ENCODE measurements at regions not wholly inside any gene's neighbourhood (a gene's known extent, or its start where the extent isn't known, plus 50 kb on each side); places are given as distances from the start of the nearest gene placed in this dataset.

DNA sequence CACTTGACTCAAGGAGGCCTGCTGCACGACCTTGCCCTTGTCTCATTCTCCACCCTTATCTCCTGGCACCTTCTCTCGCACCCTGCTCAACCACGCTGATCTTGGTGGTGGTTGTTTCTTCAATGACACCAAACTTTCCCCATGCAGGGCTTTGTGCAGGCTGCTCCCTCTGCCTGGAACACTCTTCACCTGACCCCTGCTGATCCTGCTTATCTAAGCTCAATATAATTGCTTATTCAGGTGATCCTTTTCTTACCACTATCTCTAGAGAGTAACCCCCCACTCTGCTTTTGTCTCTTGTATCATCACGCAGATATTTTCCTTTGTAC, 604.4 kb downstream of the BUD13 start:
- no peak for DNase-seq (ENCODE audit: low read depth)
- no peak for TF ChIP-seq CTCF (IDR thresholded peaks at IDR 0.05; ENCODE audit: control insufficient read depth, insufficient read depth, low read depth, low read length, missing control alignments)
- no peak overlapping the region for H3K4me3 ChIP-seq (ENCODE audit: control insufficient read depth, low read depth, low read length)

DNA sequence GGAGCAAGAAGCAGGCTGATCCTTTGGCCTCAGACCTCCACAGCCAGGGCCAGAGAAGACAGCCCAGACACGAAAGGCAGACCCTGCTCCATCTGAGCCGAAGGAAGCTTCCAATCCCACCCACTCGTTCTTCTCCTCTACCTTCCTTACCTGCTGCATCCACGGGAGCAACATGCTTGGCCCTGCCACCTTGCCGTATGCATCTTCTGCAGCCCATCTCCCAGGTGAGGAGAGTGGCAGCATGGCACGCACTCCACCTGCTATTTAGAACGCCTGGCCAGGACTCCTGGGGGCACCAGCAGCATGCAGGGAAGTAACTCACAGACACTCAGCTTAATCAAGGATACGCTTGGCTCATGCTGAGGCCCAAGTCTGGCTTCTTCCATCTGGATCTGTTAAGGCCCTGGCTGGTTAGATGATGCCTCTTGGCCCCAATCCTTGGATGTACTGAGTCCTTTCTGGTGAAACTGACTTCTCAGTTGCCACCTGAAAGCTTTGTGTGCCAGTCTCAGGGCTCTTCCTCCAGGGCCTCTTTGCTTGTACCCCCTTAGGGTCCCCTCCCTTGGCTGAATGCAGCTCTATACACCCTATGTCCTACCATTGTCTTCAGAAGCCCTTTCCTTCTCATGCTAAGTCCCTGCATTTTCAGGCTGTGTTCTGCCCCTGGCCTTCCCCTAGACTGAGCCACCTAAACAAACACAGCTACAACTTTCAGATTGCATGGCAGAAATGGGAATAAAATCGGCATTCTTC, 604.9 kb downstream of the BUD13 start:
- DNase-seq (ENCODE audit: low read depth): no peak
- H3K4me3 ChIP-seq (ENCODE audit: control insufficient read depth, low read depth, low read length): no peak overlapping the region
- TF ChIP-seq CTCF (IDR thresholded peaks at IDR 0.05; ENCODE audit: control insufficient read depth, insufficient read depth, low read depth, low read length, missing control alignments): no peak

- DNase-seq (ENCODE audit: low read depth): no peak
- TF ChIP-seq CTCF (IDR thresholded peaks at IDR 0.05; ENCODE audit: control insufficient read depth, insufficient read depth, low read depth, low read length, missing control alignments): no peak
- H3K4me3 ChIP-seq (ENCODE audit: control insufficient read depth, low read depth, low read length): no peak overlapping the region
Observed at GRCh38 chr11:116166573-116167465, 606.0 kb downstream of the BUD13 start.

DNA sequence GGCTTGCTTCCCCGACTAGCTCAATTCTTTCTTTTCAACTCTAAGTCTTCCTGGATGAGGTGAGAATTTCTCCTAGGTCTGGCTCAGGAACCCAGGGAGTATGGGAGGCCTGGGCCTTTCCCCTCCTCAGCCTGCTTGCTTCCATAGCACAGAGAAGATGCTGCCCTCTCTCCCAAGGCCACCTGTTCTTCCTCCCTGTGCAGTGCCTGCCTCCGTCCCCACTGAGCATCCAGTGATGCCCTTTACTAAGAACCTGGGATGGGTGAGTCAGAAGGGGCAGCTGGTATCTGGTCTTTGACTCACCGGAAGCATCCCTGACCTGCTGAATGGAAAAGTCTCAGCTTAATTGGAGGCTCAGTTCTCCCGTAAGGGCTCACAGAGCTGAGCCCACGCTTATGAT, 607.9 kb downstream of the BUD13 start:
- no peak for TF ChIP-seq CTCF (IDR thresholded peaks at IDR 0.05; ENCODE audit: control insufficient read depth, insufficient read depth, low read depth, low read length, missing control alignments)
- no peak for DNase-seq (ENCODE audit: low read depth)
- no peak overlapping the region for H3K4me3 ChIP-seq (ENCODE audit: control insufficient read depth, low read depth, low read length)

DNA sequence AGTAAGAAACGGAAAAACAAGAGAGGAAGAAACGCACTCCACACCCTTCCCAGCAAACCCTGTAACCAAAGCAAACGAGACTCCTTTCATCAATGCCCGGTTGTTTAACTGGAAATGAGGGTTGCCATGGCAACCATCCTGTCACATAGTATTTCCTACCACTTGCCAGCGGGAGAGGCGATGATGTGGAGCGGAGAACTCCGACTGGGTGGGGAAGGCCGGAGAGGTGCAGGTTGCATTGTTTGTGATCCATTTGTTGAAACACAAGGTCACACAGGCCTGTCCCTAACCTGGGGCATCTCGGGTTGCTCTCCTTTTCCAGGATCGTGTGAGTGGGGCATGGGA, 609.9 kb downstream of the BUD13 start:
- DNase-seq (ENCODE audit: low read depth): no peak
- no peak overlapping the region for H3K4me3 ChIP-seq (ENCODE audit: control insufficient read depth, low read depth, low read length)
- no peak for TF ChIP-seq CTCF (IDR thresholded peaks at IDR 0.05; ENCODE audit: control insufficient read depth, insufficient read depth, low read depth, low read length, missing control alignments)

- no peak for TF ChIP-seq CTCF (IDR thresholded peaks at IDR 0.05; ENCODE audit: control insufficient read depth, insufficient read depth, low read depth, low read length, missing control alignments)
- H3K4me3 ChIP-seq (ENCODE audit: control insufficient read depth, low read depth, low read length): no peak overlapping the region
- no peak for DNase-seq (ENCODE audit: low read depth)
Observed at GRCh38 chr11:116162086-116162885, 610.5 kb downstream of the BUD13 start.

All from AG09309 (cell line).